K562 (cell line): ENCODE measurements at regions not wholly inside any gene's neighbourhood (a gene's known extent, or its start where the extent isn't known, plus 50 kb on each side); places are given as distances from the start of the nearest gene placed in this dataset.

ENCODE experiments used
- ATAC-seq: fragments of 200-7000 bp; cut with Tn5 transposase; 3 replicates; pipeline ENCODE4 v1.9.1; 2020; ENCODE audit warnings: moderate library complexity
- BruUV-seq: library from RNA; stranded (reverse); fragments of 400-500 nt; replicated peaks from 2 replicates; lab custom pipeline; 2021; lab: Mats Ljungman, UMichigan
- CTCF ChIA-PET: fragments of 300-600 bp; formaldehyde crosslinking; extraction: SDS; loops from one replicate; lab custom pipeline; 2021; ENCODE audit warnings: low intra/inter-chr PET ratio; lab: Yijun Ruan, JAX
- POLR2A ChIA-PET: fragments of 300-600, 350-650 bp; sonication (Branson Sonifier 250); formaldehyde crosslinking; extraction: SDS; loops from one replicate; lab custom pipeline; 2021; ENCODE audit warnings: antibody characterized with exemption, inconsistent platforms; lab: Yijun Ruan, JAX
- DNase-seq, 4 experiments: peaks; one replicate each; pipeline versions ENCODE4 v3.0.0 to v3.0.0-alpha.2; 2011 to 2018; ENCODE audit warnings: low spot score in 3 of 4, mixed read lengths in 3 of 4; ENCODE audit errors: extremely low read depth in 1 of 4
- FAIRE-seq: peaks from 2 replicates; lab custom pipeline; 2011; peaks lifted over from hg19 to GRCh38; lab: Jason Lieb, UNC
- H2AFZ ChIP-seq: 2 replicates; pipeline ENCODE4 v1.6.0; 2011; ENCODE audit warnings: low read depth, low read length, control low read depth, inconsistent platforms
- H3K27ac ChIP-seq: fragments of 200-600 bp; 3 replicates; pipeline ENCODE4 v1.8.0; 2011; ENCODE audit warnings: low read depth, mild to moderate bottlenecking, control low read depth, inconsistent platforms, low read length, moderate library complexity, mixed read lengths; ENCODE audit errors: extremely low read depth
- H3K27me3 ChIP-seq, 2 experiments: fragments of 300-600 bp in 1 of 2; 2 replicates in 1 of 2; 3 replicates in 1 of 2; pipeline versions ENCODE4 v1.6.0 to v1.8.0; 2011; ENCODE audit warnings: inconsistent platforms in 2 of 2, low read length in 2 of 2, mild to moderate bottlenecking in 1 of 2, mixed read lengths in 1 of 2, moderate library complexity in 1 of 2; ENCODE audit not compliant: control insufficient read depth in 2 of 2, insufficient read depth in 2 of 2
- H3K36me3 ChIP-seq: fragments of 300-600 bp; 3 replicates; pipeline ENCODE4 v1.8.0; 2011; ENCODE audit warnings: mild to moderate bottlenecking, low read length, inconsistent platforms; ENCODE audit not compliant: control insufficient read depth, insufficient read depth
- H3K4me1 ChIP-seq, 2 experiments: fragments of 200-600 bp in 1 of 2; replicated peaks in 1 of 2; 2 replicates in 1 of 2; 3 replicates in 1 of 2; pipeline versions ENCODE4 v1.5.1 to v1.8.0; 2011; ENCODE audit warnings: inconsistent platforms in 2 of 2, low read length in 2 of 2, mild to moderate bottlenecking in 1 of 2, mixed read lengths in 1 of 2, moderate library complexity in 1 of 2; ENCODE audit not compliant: control insufficient read depth in 2 of 2, insufficient read depth in 2 of 2
- H3K4me2 ChIP-seq: 2 replicates; pipeline ENCODE4 v1.6.1; 2011; ENCODE audit warnings: low read length, control low read depth, inconsistent platforms, mixed read lengths; ENCODE audit not compliant: insufficient read depth
- H3K4me3 ChIP-seq: fragments of 200-600 bp; sonication (generic), shearing (Covaris generic); 2 replicates; pipeline ENCODE4 v1.5.1; 2016; ENCODE audit warnings: control low read depth, inconsistent platforms
- H3K79me2 ChIP-seq: fragments of 200-600 bp; 3 replicates; pipeline ENCODE4 v1.8.0; 2011; ENCODE audit warnings: low read length, inconsistent platforms; ENCODE audit not compliant: control insufficient read depth, insufficient read depth
- H3K9ac ChIP-seq, 2 experiments: 2 replicates each; pipeline versions ENCODE4 v1.6.0 to v1.6.1; 2011; ENCODE audit warnings: low read depth in 2 of 2, low read length in 2 of 2, control low read depth in 1 of 2, inconsistent platforms in 1 of 2, mild to moderate bottlenecking in 1 of 2, mixed read lengths in 1 of 2; ENCODE audit not compliant: insufficient read depth in 1 of 2
- H3K9me1 ChIP-seq: one replicate; pipeline ENCODE4 v1.6.0; 2011; ENCODE audit warnings: inconsistent platforms, mild to moderate bottlenecking, low read length, moderate library complexity; ENCODE audit not compliant: control insufficient read depth, insufficient read depth
- H3K9me3 ChIP-seq: replicated peaks from 2 replicates; pipeline ENCODE4 v1.5.1; 2011; ENCODE audit warnings: low read depth, low read length, inconsistent platforms; ENCODE audit not compliant: control insufficient read depth, insufficient read depth
- H4K20me1 ChIP-seq: replicated peaks from 2 replicates; pipeline ENCODE4 v1.6.1; 2011; ENCODE audit warnings: low read length, inconsistent platforms, mixed read lengths; ENCODE audit not compliant: control insufficient read depth, insufficient read depth
- CREB1 ChIP-seq, 2 experiments: sonication (generic) in 1 of 2; formaldehyde crosslinking in 1 of 2; IDR thresholded peaks; 2 replicates each; pipeline versions ENCODE4 v1.6.1 to v1.8.0; 2012 to 2022; ENCODE audit warnings: inconsistent platforms in 1 of 2, mild to moderate bottlenecking in 1 of 2, missing genetic modification reagents in 1 of 2, moderate library complexity in 1 of 2
- HDAC1 ChIP-seq, 2 experiments: fragments of 450-650 bp; IDR thresholded peaks; 2 replicates each; pipeline ENCODE4 v1.6.1; 2016 to 2017; ENCODE audit warnings: inconsistent platforms in 1 of 2, mild to moderate bottlenecking in 1 of 2, moderate library complexity in 1 of 2
- HNRNPK ChIP-seq: fragments of 200-400 bp; formaldehyde crosslinking; IDR thresholded peaks from one replicate; pipeline ENCODE4 v1.6.1; 2018; ENCODE audit warnings: mild to moderate bottlenecking, low read depth, low read length; ENCODE audit not compliant: poor library complexity, severe bottlenecking
- SREBF1 ChIP-seq: fragments of 150-350 bp; IDR thresholded peaks from 2 replicates; pipeline ENCODE4 v1.6.1; 2014; ENCODE audit warnings: antibody characterized with exemption, low read depth, low read length, borderline replicate concordance
- ZNF384 ChIP-seq: IDR thresholded peaks from 2 replicates; pipeline ENCODE4 v1.6.1; 2012; ENCODE audit warnings: low read depth, low read length, improper control_type of control experiment
- WGBS: fragments of 100-300 bp; shearing (Covaris generic); methylation state at CpG from one replicate; pipeline ENCODE4 v1.1.6; 2016; ENCODE audit warnings: low coverage, mixed read lengths; ENCODE audit not compliant: insufficient coverage; ENCODE audit errors: missing lambda C conversion rate; 5-methylcytosine and 5-hydroxymethylcytosine counted together
- in situ Hi-C: fragments of 300-500 bp; cut with MboI; formaldehyde crosslinking; loops from 4 replicates; pipeline ENCODE4 v1.15.0; 2018; ENCODE audit warnings: inconsistent platforms, mixed read lengths
- intact Hi-C: fragments of 100-400 bp; cut with micrococcal nuclease; formaldehyde crosslinking; loops from 2 replicates; pipeline ENCODE4 v1.14.2; 2022
- TF ChIP-seq, protein P1 (sequence below): fragments of 150-350 bp; IDR thresholded peaks from 2 replicates; pipeline ENCODE4 v1.6.1; 2014; ENCODE audit warnings: low read depth, mild to moderate bottlenecking, low read length, borderline replicate concordance
- TF ChIP-seq, protein P2 (sequence below): sonication (generic); formaldehyde crosslinking; IDR thresholded peaks from 2 replicates; pipeline ENCODE4 v1.8.0; 2023; ENCODE audit warnings: mild to moderate bottlenecking, missing genetic modification reagents

DNA sequence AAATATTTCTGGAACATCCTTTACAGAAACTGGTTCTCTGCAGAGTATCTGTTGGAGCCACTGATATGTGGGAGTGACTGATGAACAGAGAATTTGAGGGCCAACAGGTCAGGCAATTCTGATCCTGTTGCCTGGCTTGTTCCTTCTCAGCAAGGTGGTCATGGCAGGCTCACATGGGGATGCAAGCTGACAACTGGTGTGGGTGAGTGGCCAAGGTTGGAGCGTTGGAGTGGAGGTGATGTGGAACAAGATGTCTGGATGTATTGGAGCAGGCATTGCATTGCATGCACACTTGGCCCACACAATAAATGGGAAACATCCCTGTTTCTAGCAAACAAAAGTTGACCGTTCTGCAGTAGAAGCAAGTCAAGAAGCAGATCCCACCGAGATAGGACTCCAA is 380.7 kb downstream of the ZNF536 start:
- H3K4me1 ChIP-seq = no peaks in the 10 kb centered on the region
- POLR2A ChIA-PET = no interaction called here
- WGBS = 0% methylated on average over 3 of the region's 3 CpGs
- H3K27me3 ChIP-seq = no peaks in the 10 kb centered on the region
- no peaks in the 10 kb centered on the region for H3K9me3 ChIP-seq
- intact Hi-C loops = no loop called here
- no peaks in the 10 kb centered on the region for H3K79me2 ChIP-seq
- H3K9me1 ChIP-seq = no peaks in the 10 kb centered on the region
- TF ChIP-seq ZNF384 = no peak
- TF ChIP-seq, protein P1, sequence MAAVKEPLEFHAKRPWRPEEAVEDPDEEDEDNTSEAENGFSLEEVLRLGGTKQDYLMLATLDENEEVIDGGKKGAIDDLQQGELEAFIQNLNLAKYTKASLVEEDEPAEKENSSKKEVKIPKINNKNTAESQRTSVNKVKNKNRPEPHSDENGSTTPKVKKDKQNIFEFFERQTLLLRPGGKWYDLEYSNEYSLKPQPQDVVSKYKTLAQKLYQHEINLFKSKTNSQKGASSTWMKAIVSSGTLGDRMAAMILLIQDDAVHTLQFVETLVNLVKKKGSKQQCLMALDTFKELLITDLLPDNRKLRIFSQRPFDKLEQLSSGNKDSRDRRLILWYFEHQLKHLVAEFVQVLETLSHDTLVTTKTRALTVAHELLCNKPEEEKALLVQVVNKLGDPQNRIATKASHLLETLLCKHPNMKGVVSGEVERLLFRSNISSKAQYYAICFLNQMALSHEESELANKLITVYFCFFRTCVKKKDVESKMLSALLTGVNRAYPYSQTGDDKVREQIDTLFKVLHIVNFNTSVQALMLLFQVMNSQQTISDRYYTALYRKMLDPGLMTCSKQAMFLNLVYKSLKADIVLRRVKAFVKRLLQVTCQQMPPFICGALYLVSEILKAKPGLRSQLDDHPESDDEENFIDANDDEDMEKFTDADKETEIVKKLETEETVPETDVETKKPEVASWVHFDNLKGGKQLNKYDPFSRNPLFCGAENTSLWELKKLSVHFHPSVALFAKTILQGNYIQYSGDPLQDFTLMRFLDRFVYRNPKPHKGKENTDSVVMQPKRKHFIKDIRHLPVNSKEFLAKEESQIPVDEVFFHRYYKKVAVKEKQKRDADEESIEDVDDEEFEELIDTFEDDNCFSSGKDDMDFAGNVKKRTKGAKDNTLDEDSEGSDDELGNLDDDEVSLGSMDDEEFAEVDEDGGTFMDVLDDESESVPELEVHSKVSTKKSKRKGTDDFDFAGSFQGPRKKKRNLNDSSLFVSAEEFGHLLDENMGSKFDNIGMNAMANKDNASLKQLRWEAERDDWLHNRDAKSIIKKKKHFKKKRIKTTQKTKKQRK = no peak
- TF ChIP-seq, protein P2, sequence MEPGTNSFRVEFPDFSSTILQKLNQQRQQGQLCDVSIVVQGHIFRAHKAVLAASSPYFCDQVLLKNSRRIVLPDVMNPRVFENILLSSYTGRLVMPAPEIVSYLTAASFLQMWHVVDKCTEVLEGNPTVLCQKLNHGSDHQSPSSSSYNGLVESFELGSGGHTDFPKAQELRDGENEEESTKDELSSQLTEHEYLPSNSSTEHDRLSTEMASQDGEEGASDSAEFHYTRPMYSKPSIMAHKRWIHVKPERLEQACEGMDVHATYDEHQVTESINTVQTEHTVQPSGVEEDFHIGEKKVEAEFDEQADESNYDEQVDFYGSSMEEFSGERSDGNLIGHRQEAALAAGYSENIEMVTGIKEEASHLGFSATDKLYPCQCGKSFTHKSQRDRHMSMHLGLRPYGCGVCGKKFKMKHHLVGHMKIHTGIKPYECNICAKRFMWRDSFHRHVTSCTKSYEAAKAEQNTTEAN (CRISPR knock-in tag) = no peak
- TF ChIP-seq HDAC1 (IDR thresholded peaks at IDR 0.05) = no peak
- TF ChIP-seq HNRNPK = no peak
- TF ChIP-seq CREB1 (IDR thresholded peaks at IDR 0.05) = no peak
- TF ChIP-seq CREB1 (CRISPR knock-in tag; IDR thresholded peaks at IDR 0.05) = no peak
- no peak for TF ChIP-seq SREBF1
- no peaks in the 10 kb centered on the region; the same call in 1 of the 2 replicates for H4K20me1 ChIP-seq
- no peaks in the 10 kb centered on the region for H3K36me3 ChIP-seq
- no peak overlapping the region for H2AFZ ChIP-seq
- no peak overlapping the region for H3K4me2 ChIP-seq
- BruUV-seq = no TSS peak
- H3K27ac ChIP-seq = no peak overlapping the region
- in situ Hi-C loops = no loop called here
- CTCF ChIA-PET = no interaction called here
- FAIRE-seq (no peak), DNase-seq (no peak), ATAC-seq (no peak)
- no peak overlapping the region for H3K9ac ChIP-seq
- no peak overlapping the region for H3K4me3 ChIP-seq
